ENCODE measurements at regions not wholly inside any gene's neighbourhood (a gene's known extent, or its start where the extent isn't known, plus 50 kb on each side); places are given as distances from the start of the nearest gene placed in this dataset.

DNA sequence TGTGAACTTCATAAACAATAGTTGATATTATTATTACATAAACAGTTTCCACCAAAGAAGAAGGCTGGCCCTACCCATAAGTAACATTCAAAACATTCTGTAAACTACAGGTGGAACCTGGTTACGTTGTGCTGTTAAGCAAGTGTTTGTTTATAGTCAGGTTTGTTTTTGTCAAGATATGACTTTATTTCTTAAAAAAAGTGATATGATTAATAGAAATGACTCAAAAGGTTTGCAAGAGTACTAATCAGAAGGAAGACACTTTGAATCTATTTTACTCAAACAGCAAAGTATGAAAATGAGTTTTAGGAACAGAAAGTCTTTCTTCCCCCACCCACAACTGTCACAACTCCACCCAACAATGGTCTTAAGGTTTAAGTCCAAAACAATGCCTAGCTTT lies 220.8 kb downstream of the PLK2 start:
- ChIA-PET POLR2A (ENCODE audit: unreplicated experiment) (no interaction called here), CTCF (no interaction called here)
- intact Hi-C loops (cut with micrococcal nuclease), result no loop called here
- Histone ChIP-seq H3K9me2 (replicated peaks; ENCODE audit: low read length) (no peaks in the 10 kb centered on the region), H4K20me1 (ENCODE audit: low read length) (no peaks in the 10 kb centered on the region), H3F3A (ENCODE audit: low read length, unreplicated experiment) (no peaks in the 10 kb centered on the region), H3K79me2 (ENCODE audit: low read length) (no peaks in the 10 kb centered on the region), H3K27ac (ENCODE audit: low read length) (no peak overlapping the region), H2AFZ (ENCODE audit: low read length) (no peak overlapping the region), H3K4me1 (ENCODE audit: insufficient read depth, low read length) (peaks cover 24% of the 10 kb centered on the region), H3K4me2 (ENCODE audit: low read length) (no peak overlapping the region), H3K27me3 (ENCODE audit: low read length) (no peaks in the 10 kb centered on the region), H3K9ac (ENCODE audit: low read length) (no peak overlapping the region), H3K4me3 (ENCODE audit: low read length) (no peak overlapping the region), H3K9me3 (ENCODE audit: low read length) (no peaks in the 10 kb centered on the region), H3K36me3 (ENCODE audit: low read depth, low read length) (no peaks in the 10 kb centered on the region)
- no peak for ATAC-seq
- TF ChIP-seq, protein P1, sequence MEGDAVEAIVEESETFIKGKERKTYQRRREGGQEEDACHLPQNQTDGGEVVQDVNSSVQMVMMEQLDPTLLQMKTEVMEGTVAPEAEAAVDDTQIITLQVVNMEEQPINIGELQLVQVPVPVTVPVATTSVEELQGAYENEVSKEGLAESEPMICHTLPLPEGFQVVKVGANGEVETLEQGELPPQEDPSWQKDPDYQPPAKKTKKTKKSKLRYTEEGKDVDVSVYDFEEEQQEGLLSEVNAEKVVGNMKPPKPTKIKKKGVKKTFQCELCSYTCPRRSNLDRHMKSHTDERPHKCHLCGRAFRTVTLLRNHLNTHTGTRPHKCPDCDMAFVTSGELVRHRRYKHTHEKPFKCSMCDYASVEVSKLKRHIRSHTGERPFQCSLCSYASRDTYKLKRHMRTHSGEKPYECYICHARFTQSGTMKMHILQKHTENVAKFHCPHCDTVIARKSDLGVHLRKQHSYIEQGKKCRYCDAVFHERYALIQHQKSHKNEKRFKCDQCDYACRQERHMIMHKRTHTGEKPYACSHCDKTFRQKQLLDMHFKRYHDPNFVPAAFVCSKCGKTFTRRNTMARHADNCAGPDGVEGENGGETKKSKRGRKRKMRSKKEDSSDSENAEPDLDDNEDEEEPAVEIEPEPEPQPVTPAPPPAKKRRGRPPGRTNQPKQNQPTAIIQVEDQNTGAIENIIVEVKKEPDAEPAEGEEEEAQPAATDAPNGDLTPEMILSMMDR (conservative IDR thresholded peaks at IDR 0.05; ENCODE audit: low read depth, low read length), result no peak
- no peak for TF ChIP-seq EZH2 (IDR thresholded peaks at IDR 0.05; ENCODE audit: low read length, unreplicated experiment)
- TF ChIP-seq EZH2phosphoT487 (IDR thresholded peaks at IDR 0.05; ENCODE audit: borderline replicate concordance, low read length), result no peak
- no TSS peak for BruUV-seq (replicated peaks)
- DNase-seq, result no peak

DNA sequence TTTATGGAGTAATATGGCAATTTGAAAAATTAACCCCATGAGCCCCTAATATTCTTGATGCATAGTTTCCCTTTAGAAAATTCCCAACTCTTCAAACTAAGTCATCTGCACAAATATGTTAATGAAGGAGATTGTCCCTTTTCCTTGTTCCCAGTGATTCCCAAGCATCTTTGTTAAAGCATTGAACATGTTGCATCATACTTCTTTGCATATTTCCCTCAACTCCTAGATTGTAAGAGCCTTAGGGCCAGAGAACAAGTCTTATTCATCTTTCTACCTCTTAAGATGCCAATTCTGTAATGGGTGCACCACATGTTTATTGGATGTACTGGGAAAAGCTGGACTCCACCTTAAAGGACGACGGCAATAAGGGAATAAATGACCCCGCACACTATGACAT lies 223.4 kb downstream of the PLK2 start:
- H3K4me1 ChIP-seq (ENCODE audit: insufficient read depth, low read length), result peaks cover 19% of the 10 kb centered on the region
- DNase-seq (no peak), ATAC-seq (no peak)
- no peak overlapping the region for H2AFZ ChIP-seq (ENCODE audit: low read length)
- CTCF ChIA-PET, result no interaction called here
- H3K9me3 ChIP-seq (ENCODE audit: low read length), result no peaks in the 10 kb centered on the region
- no peaks in the 10 kb centered on the region for H3K36me3 ChIP-seq (ENCODE audit: low read depth, low read length)
- no TSS peak for BruUV-seq (replicated peaks)
- no peaks in the 10 kb centered on the region for H3K27me3 ChIP-seq (ENCODE audit: low read length)
- H3K9ac ChIP-seq (ENCODE audit: low read length), result no peak overlapping the region
- H3K9me2 ChIP-seq (replicated peaks; ENCODE audit: low read length), result no peaks in the 10 kb centered on the region
- POLR2A ChIA-PET (ENCODE audit: unreplicated experiment), result no interaction called here
- H4K20me1 ChIP-seq (ENCODE audit: low read length), result no peaks in the 10 kb centered on the region
- no peak overlapping the region for H3K4me3 ChIP-seq (ENCODE audit: low read length)
- TF ChIP-seq EZH2phosphoT487 (IDR thresholded peaks at IDR 0.05; ENCODE audit: borderline replicate concordance, low read length), result no peak
- no peak for TF ChIP-seq EZH2 (IDR thresholded peaks at IDR 0.05; ENCODE audit: low read length, unreplicated experiment)
- TF ChIP-seq, protein P1 (conservative IDR thresholded peaks at IDR 0.05; ENCODE audit: low read depth, low read length), result no peak
- H3K27ac ChIP-seq (ENCODE audit: low read length), result no peak overlapping the region
- H3F3A ChIP-seq (ENCODE audit: low read length, unreplicated experiment), result no peaks in the 10 kb centered on the region
- no peaks in the 10 kb centered on the region for H3K79me2 ChIP-seq (ENCODE audit: low read length)
- H3K4me2 ChIP-seq (ENCODE audit: low read length), result no peak overlapping the region
- intact Hi-C loops (cut with micrococcal nuclease), result no loop called here

DNA sequence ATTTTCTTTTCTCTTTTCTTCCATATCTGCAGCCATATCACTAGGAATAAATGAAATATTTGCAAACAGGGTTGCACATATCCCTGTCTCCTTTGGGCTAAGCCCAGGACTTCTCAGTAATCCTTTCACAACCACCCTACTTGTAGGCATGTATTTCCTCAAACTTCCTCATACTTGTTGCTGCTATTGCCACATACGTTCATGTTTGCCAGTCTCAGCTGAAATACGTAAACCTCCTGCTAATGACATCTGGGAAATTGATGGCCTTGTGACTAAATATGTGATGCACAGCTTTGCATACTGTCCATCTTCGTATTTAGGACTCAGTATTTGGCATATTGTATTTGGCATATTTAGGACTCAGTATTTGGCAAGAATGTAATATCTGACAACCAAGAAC lies 224.6 kb downstream of the PLK2 start:
- Histone ChIP-seq H3K4me2 (ENCODE audit: low read length) (no peak overlapping the region), H3K27me3 (ENCODE audit: low read length) (no peaks in the 10 kb centered on the region), H2AFZ (ENCODE audit: low read length) (no peak overlapping the region), H3K36me3 (ENCODE audit: low read depth, low read length) (no peaks in the 10 kb centered on the region), H3K27ac (ENCODE audit: low read length) (no peak overlapping the region), H3K79me2 (ENCODE audit: low read length) (no peaks in the 10 kb centered on the region), H4K20me1 (ENCODE audit: low read length) (no peaks in the 10 kb centered on the region), H3K9ac (ENCODE audit: low read length) (no peak overlapping the region), H3F3A (ENCODE audit: low read length, unreplicated experiment) (no peaks in the 10 kb centered on the region), H3K4me1 (ENCODE audit: insufficient read depth, low read length) (peaks cover 9% of the 10 kb centered on the region), H3K9me2 (replicated peaks; ENCODE audit: low read length) (no peaks in the 10 kb centered on the region), H3K4me3 (ENCODE audit: low read length) (no peak overlapping the region), H3K9me3 (ENCODE audit: low read length) (no peaks in the 10 kb centered on the region)
- intact Hi-C loops (cut with micrococcal nuclease), result no loop called here
- CTCF ChIA-PET, result no interaction called here
- BruUV-seq (replicated peaks), result no TSS peak
- no peak for ATAC-seq
- TF ChIP-seq, protein P1 (conservative IDR thresholded peaks at IDR 0.05; ENCODE audit: low read depth, low read length), result no peak
- TF ChIP-seq EZH2 (IDR thresholded peaks at IDR 0.05; ENCODE audit: low read length, unreplicated experiment), result no peak
- no peak for TF ChIP-seq EZH2phosphoT487 (IDR thresholded peaks at IDR 0.05; ENCODE audit: borderline replicate concordance, low read length)
- no peak for DNase-seq
- POLR2A ChIA-PET (ENCODE audit: unreplicated experiment), result no interaction called here

All from PC-3 (cell line).